Nephron (organoid): ENCODE measurements at regions not wholly inside any gene's neighbourhood (a gene's known extent, or its start where the extent isn't known, plus 50 kb on each side); places are given as distances from the start of the nearest gene placed in this dataset.
A peak's percentile ranks its signal among the peaks of the same experiment; 100 is the strongest.
"Not testable (repeated sequence)": the region's sequence is repeated elsewhere in the genome, so short reads cannot be mapped to it uniquely, and the experiment has no call there.

Source experiments
- H3K27ac Mint-ChIP-seq, 3 experiments: 2 replicates each; pipeline ENCODE4 v1.8.0; 2020; ENCODE audit warnings: mixed read lengths in 3 of 3, mild to moderate bottlenecking in 2 of 3, moderate library complexity in 1 of 3
- H3K27me3 Mint-ChIP-seq: 2 replicates; pipeline ENCODE4 v1.8.0; 2021; ENCODE audit warnings: low read depth, mild to moderate bottlenecking, moderate library complexity, mixed read lengths
- H3K36me3 Mint-ChIP-seq: 2 replicates; pipeline ENCODE4 v1.8.0; 2020; ENCODE audit warnings: low read depth, mixed read lengths
- H3K4me1 Mint-ChIP-seq: 2 replicates; pipeline ENCODE4 v1.8.0; 2020; ENCODE audit warnings: mixed read lengths
- H3K4me3 Mint-ChIP-seq, 3 experiments: 2 replicates each; pipeline ENCODE4 v1.8.0; 2020; ENCODE audit warnings: mild to moderate bottlenecking in 3 of 3, mixed read lengths in 3 of 3, moderate library complexity in 2 of 3
- H3K9me3 Mint-ChIP-seq: 2 replicates; pipeline ENCODE4 v1.8.0; 2020; ENCODE audit warnings: mixed read lengths
- CTCF ChIP-seq, 3 experiments: fragments of 200-600 bp; sonication (generic); IDR thresholded peaks; one replicate each; pipeline ENCODE4 v1.5.0; 2021; ENCODE audit warnings: antibody characterized with exemption in 3 of 3; ENCODE audit not compliant: unreplicated experiment in 3 of 3

GRCh38 chr17:79555543-79555942, 55.3 kb downstream of the RBFOX3 start:
- H3K4me1 Mint-ChIP-seq: peaks cover 15% of the 10 kb centered on the region
- H3K27me3 Mint-ChIP-seq: peaks cover 27% of the 10 kb centered on the region
- peak overlapping the region in 1 of 3 experiments; percentile 0 for H3K27ac Mint-ChIP-seq
- peaks cover 11% of the 10 kb centered on the region for H3K9me3 Mint-ChIP-seq
- no peak overlapping the region for H3K4me3 Mint-ChIP-seq
- peaks cover 5% of the 10 kb centered on the region for H3K36me3 Mint-ChIP-seq
- no peak for TF ChIP-seq CTCF (IDR thresholded peaks at IDR 0.05; ENCODE audit: unreplicated experiment in 3 of 3)

GRCh38 chr17:79554346-79554745, 56.5 kb downstream of the RBFOX3 start:
- H3K27me3 Mint-ChIP-seq: peaks cover 23% of the 10 kb centered on the region
- H3K9me3 Mint-ChIP-seq: peaks cover 18% of the 10 kb centered on the region
- H3K27ac Mint-ChIP-seq, H3K4me3 Mint-ChIP-seq, H3K36me3 Mint-ChIP-seq: not testable (repeated sequence)
- H3K4me1 Mint-ChIP-seq: peaks cover 18% of the 10 kb centered on the region

- H3K9me3 Mint-ChIP-seq: peaks cover 21% of the 10 kb centered on the region
- H3K4me1 Mint-ChIP-seq: peaks cover 19% of the 10 kb centered on the region
- H3K27me3 Mint-ChIP-seq: peaks cover 23% of the 10 kb centered on the region
- TF ChIP-seq CTCF (IDR thresholded peaks at IDR 0.05; ENCODE audit: unreplicated experiment in 3 of 3): no peak
- H3K4me3 Mint-ChIP-seq: no peak overlapping the region
- peaks cover 7% of the 10 kb centered on the region for H3K36me3 Mint-ChIP-seq
- H3K27ac Mint-ChIP-seq: no peak overlapping the region
Observed at GRCh38 chr17:79552824-79553223, 58.0 kb downstream of the RBFOX3 start.

GRCh38 chr17:79552405-79552804, 58.4 kb downstream of the RBFOX3 start:
- Mint-ChIP-seq H3K9me3 (peaks cover 21% of the 10 kb centered on the region), H3K36me3 (peaks cover 7% of the 10 kb centered on the region), H3K27me3 (peaks cover 21% of the 10 kb centered on the region), H3K4me1 (peaks cover 15% of the 10 kb centered on the region), H3K4me3 (no peak overlapping the region), H3K27ac (no peak overlapping the region)
- TF ChIP-seq CTCF (IDR thresholded peaks at IDR 0.05; ENCODE audit: unreplicated experiment in 3 of 3): no peak

- Mint-ChIP-seq H3K4me3 (no peak overlapping the region), H3K27ac (no peak overlapping the region), H3K27me3 (peaks cover 36% of the 10 kb centered on the region), H3K4me1 (peaks cover 8% of the 10 kb centered on the region), H3K9me3 (peaks cover 15% of the 10 kb centered on the region), H3K36me3 (peaks cover 4% of the 10 kb centered on the region)
- TF ChIP-seq CTCF (IDR thresholded peaks at IDR 0.05; ENCODE audit: unreplicated experiment in 3 of 3): no peak
Observed at GRCh38 chr17:79549141-79549915, 61.5 kb downstream of the RBFOX3 start.

GRCh38 chr17:79548116-79548515, 62.7 kb downstream of the RBFOX3 start:
- H3K27ac Mint-ChIP-seq: no peak overlapping the region
- no peak overlapping the region for H3K4me3 Mint-ChIP-seq
- peaks cover 14% of the 10 kb centered on the region for H3K4me1 Mint-ChIP-seq
- peaks cover 44% of the 10 kb centered on the region for H3K27me3 Mint-ChIP-seq
- peaks cover 4% of the 10 kb centered on the region for H3K36me3 Mint-ChIP-seq
- no peak for TF ChIP-seq CTCF (IDR thresholded peaks at IDR 0.05; ENCODE audit: unreplicated experiment in 3 of 3)
- peaks cover 13% of the 10 kb centered on the region for H3K9me3 Mint-ChIP-seq
